ENCODE measurements at regions not wholly inside any gene's neighbourhood (a gene's known extent, or its start where the extent isn't known, plus 50 kb on each side); places are given as distances from the start of the nearest gene placed in this dataset.

DNA sequence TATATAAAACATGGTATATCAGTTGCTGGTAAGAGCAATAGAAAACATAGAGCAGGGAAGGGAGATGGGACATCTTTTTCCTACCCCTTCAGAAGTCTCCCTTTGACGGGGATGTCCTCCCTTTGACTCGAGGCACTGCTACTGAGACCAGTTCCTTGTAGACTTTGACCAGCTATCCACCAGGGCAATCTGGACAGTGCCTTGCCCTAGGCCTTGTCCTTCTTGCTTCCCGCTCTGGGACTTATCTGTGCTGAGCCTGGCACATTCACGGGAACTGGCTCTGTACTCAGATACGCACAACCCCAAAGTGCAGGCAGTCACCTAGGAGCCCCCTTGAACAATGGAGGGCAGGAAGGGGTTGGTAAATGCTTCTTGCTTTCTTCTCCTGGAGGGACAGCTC, 116.6 kb upstream of the ANKH start:
- Histone ChIP-seq H3K79me1 (ENCODE audit: low read depth in 1 of 2, low read length in 2 of 2) (no peaks in the 10 kb centered on the region), H4K5ac (ENCODE audit: low read depth, low read length) (no peak overlapping the region), H3K18ac (ENCODE audit: low read depth, low read length) (no peak overlapping the region), H4K8ac (ENCODE audit: low read depth in 2 of 2, low read length in 2 of 2) (no peak overlapping the region), H2AFZ (replicated peaks; ENCODE audit: low read length, poor library complexity) (no peak overlapping the region), H3K27me3 (ENCODE audit: control insufficient read depth, insufficient read depth, low read length) (peaks cover 8% of the 10 kb centered on the region), H2BK5ac (ENCODE audit: low read depth, low read length, poor library complexity, severe bottlenecking) (no peak overlapping the region), H2AK9ac (replicated peaks; ENCODE audit: low read depth, low read length, poor library complexity) (no peak overlapping the region), H2BK20ac (ENCODE audit: low read depth, low read length) (no peak overlapping the region), H3K56ac (ENCODE audit: extremely low read depth, insufficient read depth, low read length) (no peak overlapping the region), H3K36me3 (ENCODE audit: control insufficient read depth, insufficient read depth, low read length) (no peaks in the 10 kb centered on the region), H2AK5ac (ENCODE audit: low read depth, low read length) (no peak overlapping the region), H3K9me3 (ENCODE audit: control insufficient read depth, insufficient read depth, low read length) (no peaks in the 10 kb centered on the region), H3K4me2 (ENCODE audit: low read depth, low read length) (no peak overlapping the region), H3K27ac (ENCODE audit: insufficient read depth, low read length) (no peak overlapping the region), H3K4me1 (ENCODE audit: control insufficient read depth, insufficient read depth, low read length) (no peaks in the 10 kb centered on the region), H4K91ac (ENCODE audit: insufficient read depth, low read depth, low read length) (no peak overlapping the region), H2BK15ac (ENCODE audit: low read depth, low read length) (no peak overlapping the region), H3K14ac (replicated peaks; ENCODE audit: low read depth, low read length) (no peak overlapping the region), H3K4me3 (ENCODE audit: insufficient read depth, low read depth, low read length) (no peak overlapping the region), H3K9me1 (ENCODE audit: insufficient read depth, low read length) (no peaks in the 10 kb centered on the region), H4K20me1 (ENCODE audit: insufficient read depth, low read length) (no peaks in the 10 kb centered on the region), H2BK120ac (ENCODE audit: low read depth, low read length) (no peak overlapping the region), H3K4ac (ENCODE audit: low read depth, low read length) (no peak overlapping the region), H3K9ac (ENCODE audit: low read depth, low read length) (no peak overlapping the region), H3K23ac (ENCODE audit: low read depth, low read length) (no peak overlapping the region)
- WGBS, 2 experiments (ENCODE audit: extremely low coverage in 2 of 2, insufficient read length in 1 of 2), result 90% methylated on average over 2 of the region's 5 CpGs; no CpG with 5 or more reads in 1 of the 2 experiments
- no TSS peak for BruUV-seq (replicated peaks)
- dilution Hi-C loops (cut with HindIII; ENCODE audit: low sequenced_read_pairs, unreplicated experiment) (no loop called here), in situ Hi-C loops (cut with MboI; ENCODE audit: low sequenced_read_pairs) (no loop called here), intact Hi-C loops (cut with micrococcal nuclease) (no loop called here)
- no peak for DNase-seq
- no peak for ATAC-seq (ENCODE audit: low read depth)
- ChIA-PET CTCF (no interaction called here), POLR2A (ENCODE audit: unreplicated experiment) (no interaction called here)
- no peak for TF ChIP-seq CHD1 (IDR thresholded peaks at IDR 0.05; ENCODE audit: low read depth, low read length)
- TF ChIP-seq, protein P1, sequence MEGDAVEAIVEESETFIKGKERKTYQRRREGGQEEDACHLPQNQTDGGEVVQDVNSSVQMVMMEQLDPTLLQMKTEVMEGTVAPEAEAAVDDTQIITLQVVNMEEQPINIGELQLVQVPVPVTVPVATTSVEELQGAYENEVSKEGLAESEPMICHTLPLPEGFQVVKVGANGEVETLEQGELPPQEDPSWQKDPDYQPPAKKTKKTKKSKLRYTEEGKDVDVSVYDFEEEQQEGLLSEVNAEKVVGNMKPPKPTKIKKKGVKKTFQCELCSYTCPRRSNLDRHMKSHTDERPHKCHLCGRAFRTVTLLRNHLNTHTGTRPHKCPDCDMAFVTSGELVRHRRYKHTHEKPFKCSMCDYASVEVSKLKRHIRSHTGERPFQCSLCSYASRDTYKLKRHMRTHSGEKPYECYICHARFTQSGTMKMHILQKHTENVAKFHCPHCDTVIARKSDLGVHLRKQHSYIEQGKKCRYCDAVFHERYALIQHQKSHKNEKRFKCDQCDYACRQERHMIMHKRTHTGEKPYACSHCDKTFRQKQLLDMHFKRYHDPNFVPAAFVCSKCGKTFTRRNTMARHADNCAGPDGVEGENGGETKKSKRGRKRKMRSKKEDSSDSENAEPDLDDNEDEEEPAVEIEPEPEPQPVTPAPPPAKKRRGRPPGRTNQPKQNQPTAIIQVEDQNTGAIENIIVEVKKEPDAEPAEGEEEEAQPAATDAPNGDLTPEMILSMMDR (conservative IDR thresholded peaks at IDR 0.05; ENCODE audit: low read depth, low read length), result no peak
- TF ChIP-seq, protein P2, sequence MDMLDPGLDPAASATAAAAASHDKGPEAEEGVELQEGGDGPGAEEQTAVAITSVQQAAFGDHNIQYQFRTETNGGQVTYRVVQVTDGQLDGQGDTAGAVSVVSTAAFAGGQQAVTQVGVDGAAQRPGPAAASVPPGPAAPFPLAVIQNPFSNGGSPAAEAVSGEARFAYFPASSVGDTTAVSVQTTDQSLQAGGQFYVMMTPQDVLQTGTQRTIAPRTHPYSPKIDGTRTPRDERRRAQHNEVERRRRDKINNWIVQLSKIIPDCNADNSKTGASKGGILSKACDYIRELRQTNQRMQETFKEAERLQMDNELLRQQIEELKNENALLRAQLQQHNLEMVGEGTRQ (IDR thresholded peaks at IDR 0.05; ENCODE audit: low read depth, low read length), result no peak
- TF ChIP-seq SMC3 (IDR thresholded peaks at IDR 0.05; ENCODE audit: low read depth, low read length), result no peak
- no peak for TF ChIP-seq POLR2A (IDR thresholded peaks at IDR 0.05; ENCODE audit: low read depth, low read length)
- TF ChIP-seq MAZ (IDR thresholded peaks at IDR 0.05; ENCODE audit: borderline replicate concordance, low read depth, low read length), result no peak
- TF ChIP-seq BHLHE40 (IDR thresholded peaks at IDR 0.05; ENCODE audit: low read depth, low read length), result no peak
- TF ChIP-seq NFE2L2 (IDR thresholded peaks at IDR 0.05; ENCODE audit: low read depth, low read length), result no peak
- TF ChIP-seq MXI1 (IDR thresholded peaks at IDR 0.05; ENCODE audit: borderline replicate concordance, low read depth, low read length), result no peak
- TF ChIP-seq RCOR1 (IDR thresholded peaks at IDR 0.05; ENCODE audit: insufficient replicate concordance, low read length), result no peak
- no peak for TF ChIP-seq RAD21 (IDR thresholded peaks at IDR 0.05; ENCODE audit: low read length)

All from IMR-90 (cell line).